IPS-20b (cell line): ENCODE measurements at regions not wholly inside any gene's neighbourhood (a gene's known extent, or its start where the extent isn't known, plus 50 kb on each side); places are given as distances from the start of the nearest gene placed in this dataset.
"Not testable (repeated sequence)": the region's sequence is repeated elsewhere in the genome, so short reads cannot be mapped to it uniquely, and the experiment has no call there.

Source experiments
- H3K27ac ChIP-seq: one replicate; pipeline ENCODE4 v1.5.1; 2013; ENCODE audit warnings: low read length
- H3K27me3 ChIP-seq: 2 replicates; pipeline ENCODE4 v1.6.1; 2013; ENCODE audit warnings: mild to moderate bottlenecking, low read length, inconsistent platforms; ENCODE audit not compliant: insufficient read depth
- H3K36me3 ChIP-seq: 2 replicates; pipeline ENCODE4 v1.6.1; 2013; ENCODE audit warnings: low read depth, mild to moderate bottlenecking, inconsistent platforms, low read length, moderate library complexity; ENCODE audit not compliant: insufficient read depth
- H3K4me1 ChIP-seq: 2 replicates; pipeline ENCODE4 v1.6.1; 2013; ENCODE audit warnings: mild to moderate bottlenecking, control low read depth, inconsistent platforms, low read length, moderate library complexity; ENCODE audit not compliant: insufficient read depth
- H3K4me3 ChIP-seq: 2 replicates; pipeline ENCODE4 v1.5.1; 2013; ENCODE audit warnings: mild to moderate bottlenecking, low read length, inconsistent platforms
- H3K9ac ChIP-seq: 2 replicates; pipeline ENCODE4 v1.6.1; 2013; ENCODE audit warnings: low read depth, mild to moderate bottlenecking, inconsistent platforms, low read length, moderate library complexity
- H3K9me3 ChIP-seq: 2 replicates; pipeline ENCODE4 v1.6.1; 2013; ENCODE audit warnings: mild to moderate bottlenecking, low read depth, low read length, inconsistent platforms; ENCODE audit not compliant: insufficient read depth

DNA sequence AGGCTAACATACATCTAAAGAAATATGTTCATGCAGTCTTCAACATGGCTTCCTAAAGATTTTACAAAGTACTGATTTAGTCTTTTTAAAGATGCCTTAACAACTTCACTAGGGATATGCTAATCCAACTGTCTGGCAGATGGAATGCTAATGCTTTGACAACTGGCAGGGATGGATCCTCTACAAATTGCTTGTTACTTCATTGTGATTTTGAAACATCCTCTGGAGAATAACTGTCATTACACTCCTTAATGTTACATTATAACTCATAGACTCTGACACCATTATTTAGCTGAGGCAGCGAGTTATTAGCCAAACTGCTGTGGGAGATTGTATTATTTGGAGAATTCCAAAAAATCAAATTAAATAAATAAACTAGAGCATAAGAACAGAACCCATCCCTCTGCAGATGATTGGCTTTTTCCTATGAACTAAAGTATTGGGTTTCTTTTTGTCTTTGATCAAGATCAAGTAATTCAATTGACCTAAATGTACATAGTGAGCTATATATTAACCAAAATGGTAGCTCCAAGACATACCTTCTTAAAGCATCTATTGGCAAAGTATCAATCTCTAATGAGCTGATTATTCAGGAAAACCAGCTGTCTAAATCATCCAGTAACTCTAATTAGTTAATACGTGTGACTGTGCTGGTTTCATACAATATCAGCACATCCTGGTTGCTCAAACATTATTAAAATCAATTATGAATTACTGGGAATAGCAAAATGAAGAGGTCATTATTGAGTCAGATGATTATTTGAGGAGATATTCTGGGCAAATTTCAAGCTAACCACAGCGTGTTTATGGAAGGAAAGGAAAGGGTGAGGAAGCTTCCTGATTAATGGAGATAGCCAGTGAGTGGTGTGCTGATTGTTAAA, 321.3 kb upstream of the TFPI start:
- Histone ChIP-seq H3K27me3 (no peaks in the 10 kb centered on the region), H3K27ac (no peak overlapping the region), H3K4me1 (peaks cover 6% of the 10 kb centered on the region; the same call in 1 of the 2 replicates)

DNA sequence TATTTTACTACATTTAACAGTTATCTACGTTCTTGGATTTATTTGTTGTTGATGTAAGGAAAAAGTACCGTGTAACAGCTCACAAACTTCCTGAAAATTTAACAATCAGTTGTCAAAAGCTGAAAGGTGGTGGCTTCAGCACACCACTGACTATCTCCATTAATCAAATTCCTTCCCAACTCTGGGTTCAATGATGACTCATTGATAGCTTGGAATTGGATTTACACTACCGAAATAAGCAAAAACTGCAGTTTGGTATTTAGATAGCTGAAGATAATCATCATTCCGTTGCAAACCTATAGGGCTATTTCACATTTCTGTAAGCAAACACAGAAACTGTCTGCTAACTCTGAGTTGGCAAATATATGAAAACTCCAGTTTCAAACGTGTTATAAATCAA, 322.3 kb upstream of the TFPI start:
- Histone ChIP-seq H3K36me3 (no peaks in the 10 kb centered on the region), H3K4me3 (no peak overlapping the region), H3K27me3 (no peaks in the 10 kb centered on the region), H3K4me1 (peaks cover 6% of the 10 kb centered on the region; the same call in 1 of the 2 replicates), H3K27ac (no peak overlapping the region), H3K9ac (no peak overlapping the region), H3K9me3 (no peaks in the 10 kb centered on the region)

More for the DNA sequence above, 321.3 kb upstream of the TFPI start:
- Histone ChIP-seq H3K9me3 (no peaks in the 10 kb centered on the region), H3K9ac (no peak overlapping the region), H3K36me3 (no peaks in the 10 kb centered on the region), H3K4me3 (no peak overlapping the region)

DNA sequence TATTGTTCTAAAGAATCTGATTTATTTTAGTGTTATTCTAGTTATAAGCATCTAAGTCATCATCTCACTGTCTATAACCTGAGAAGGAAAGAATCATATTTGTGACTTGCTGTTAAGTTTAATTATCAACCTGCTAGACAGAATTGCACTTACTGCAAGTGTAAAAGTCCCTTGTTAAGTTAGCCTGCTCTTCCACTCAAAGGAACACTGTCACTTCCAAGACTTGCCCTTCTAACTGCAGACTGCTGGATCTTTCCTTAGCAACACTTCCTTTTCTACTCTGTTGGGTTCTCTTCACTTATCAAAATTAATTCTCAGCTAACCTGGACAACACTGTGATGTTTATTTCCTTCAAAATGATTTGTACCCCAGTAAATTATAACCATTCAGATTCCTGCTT, 323.2 kb upstream of the TFPI start:
- Histone ChIP-seq H3K27ac (no peak overlapping the region), H3K9me3 (no peaks in the 10 kb centered on the region), H3K9ac (no peak overlapping the region), H3K4me3 (no peak overlapping the region), H3K4me1 (peaks cover 6% of the 10 kb centered on the region; the same call in 1 of the 2 replicates), H3K36me3 (no peaks in the 10 kb centered on the region), H3K27me3 (no peaks in the 10 kb centered on the region)

DNA sequence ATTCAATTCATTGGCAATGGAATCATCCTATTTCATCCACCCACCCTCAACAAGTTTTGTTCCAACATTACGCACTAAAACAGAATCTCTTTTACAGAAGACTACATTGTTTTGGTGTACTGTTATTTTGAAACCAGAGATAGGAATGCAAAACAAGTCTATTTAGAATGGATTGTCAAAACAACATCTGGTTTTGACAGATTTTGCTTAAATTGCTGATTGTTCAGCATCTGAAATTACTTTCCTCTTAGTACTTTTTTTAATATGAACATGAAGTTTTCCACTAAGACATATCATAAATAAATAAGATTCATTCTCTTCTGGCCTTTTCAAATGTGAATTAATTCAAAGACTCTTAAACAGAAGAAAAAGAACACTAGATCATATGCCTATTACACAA, 323.9 kb upstream of the TFPI start:
- H3K4me1 ChIP-seq = peaks cover 6% of the 10 kb centered on the region; the same call in 1 of the 2 replicates
- no peaks in the 10 kb centered on the region for H3K27me3 ChIP-seq
- no peak overlapping the region for H3K9ac ChIP-seq
- H3K27ac ChIP-seq = no peak overlapping the region
- no peaks in the 10 kb centered on the region for H3K9me3 ChIP-seq
- no peaks in the 10 kb centered on the region for H3K36me3 ChIP-seq
- no peak overlapping the region for H3K4me3 ChIP-seq

DNA sequence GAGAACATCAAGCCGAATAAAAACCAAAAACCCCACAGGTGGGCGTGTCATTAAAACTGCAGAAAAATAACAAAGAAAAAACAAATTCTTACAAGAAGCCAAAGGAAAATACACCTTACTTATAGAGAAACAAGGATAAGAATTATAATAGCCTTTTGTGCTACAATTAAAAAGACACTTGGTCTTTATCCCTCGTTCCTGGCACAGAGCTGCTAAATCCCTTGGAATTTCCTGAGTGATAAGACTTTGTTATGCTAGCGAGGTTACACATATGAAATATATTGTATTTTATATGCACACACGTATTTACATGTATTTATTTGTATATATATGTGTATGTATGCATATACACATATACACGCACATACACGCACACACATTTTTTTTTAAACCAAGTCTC, 325.3 kb upstream of the TFPI start:
- Histone ChIP-seq H3K36me3 (no peaks in the 10 kb centered on the region), H3K27ac (no peak overlapping the region), H3K27me3 (no peaks in the 10 kb centered on the region)

DNA sequence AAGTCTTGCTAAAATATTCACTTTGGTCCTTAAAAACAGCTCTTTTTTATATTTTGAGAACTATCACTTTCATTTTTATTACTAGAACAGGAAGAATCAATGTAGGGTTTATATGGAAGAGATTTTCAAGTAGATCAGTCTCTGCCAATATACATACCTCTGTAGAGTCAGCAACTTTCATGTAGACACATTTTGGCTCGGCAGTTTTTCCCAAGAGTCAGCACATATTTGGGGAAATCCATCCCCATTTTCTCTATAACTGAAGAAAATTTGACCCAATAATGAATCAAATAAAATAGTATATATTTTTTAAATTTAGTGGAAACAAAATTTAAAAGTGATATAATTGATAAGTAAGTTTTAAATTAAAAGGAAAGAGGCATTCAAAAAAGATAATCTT, 329.8 kb upstream of the TFPI start:
- H3K27me3 ChIP-seq = no peaks in the 10 kb centered on the region
- no peaks in the 10 kb centered on the region for H3K9me3 ChIP-seq
- no peak overlapping the region for H3K4me3 ChIP-seq
- H3K9ac ChIP-seq = no peak overlapping the region
- no peak overlapping the region for H3K27ac ChIP-seq
- H3K36me3 ChIP-seq = no peaks in the 10 kb centered on the region
- H3K4me1 ChIP-seq = peaks cover 3% of the 10 kb centered on the region; the same call in 1 of the 2 replicates

More for the DNA sequence above, 325.3 kb upstream of the TFPI start:
- Histone ChIP-seq H3K4me3 (no peak overlapping the region), H3K4me1 (peaks cover 6% of the 10 kb centered on the region; the same call in 1 of the 2 replicates), H3K9ac (no peak overlapping the region), H3K9me3 (no peaks in the 10 kb centered on the region)

DNA sequence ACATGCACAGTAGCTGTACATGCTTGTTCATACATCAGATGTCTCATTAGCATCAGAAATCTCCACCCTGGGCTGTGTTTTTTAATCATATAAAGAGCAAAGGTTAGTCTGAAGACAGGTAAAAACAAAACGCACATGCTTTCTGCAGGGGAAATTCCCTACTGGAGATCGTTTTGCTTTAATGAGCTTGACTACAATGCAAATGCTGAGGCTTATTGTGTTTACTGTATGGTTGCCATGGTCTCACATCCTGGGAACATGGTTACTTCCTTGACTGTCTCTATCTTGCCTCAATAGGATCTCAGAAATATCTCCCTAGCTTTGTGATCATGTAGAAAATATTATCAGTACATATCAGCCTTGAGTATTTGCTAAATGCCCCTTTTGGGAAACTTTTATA, 336.5 kb upstream of the TFPI start:
- Histone ChIP-seq H3K4me3 (no peak overlapping the region), H3K36me3 (no peaks in the 10 kb centered on the region), H3K9ac (no peak overlapping the region), H3K27ac (no peak overlapping the region), H3K4me1 (0 out of 2 replicates have a peak, but pooled peaks cover 6% of the 10 kb centered on the region), H3K9me3 (peaks cover 4% of the 10 kb centered on the region), H3K27me3 (no peaks in the 10 kb centered on the region)

DNA sequence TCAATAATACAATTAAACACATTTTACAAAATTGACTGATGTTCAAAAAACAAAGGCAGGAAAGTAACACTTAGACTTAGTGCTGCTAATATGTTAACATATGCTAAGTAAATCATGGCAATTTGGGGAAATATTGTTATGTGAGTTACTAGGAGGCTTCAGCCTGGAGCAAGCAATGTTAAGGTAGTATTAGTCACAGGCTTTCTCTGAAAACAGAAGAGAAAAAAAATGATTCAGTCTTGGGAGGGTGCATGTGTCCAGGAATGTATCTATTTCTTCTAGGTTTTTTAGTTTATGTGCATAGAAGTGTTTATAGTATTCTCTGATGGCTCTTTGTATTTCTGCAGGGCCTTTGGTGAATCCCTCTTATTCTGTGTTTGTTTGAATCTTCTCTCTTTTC, 345.8 kb upstream of the TFPI start:
- no peaks in the 10 kb centered on the region for H3K9me3 ChIP-seq
- no peak overlapping the region for H3K27ac ChIP-seq
- no peaks in the 10 kb centered on the region for H3K27me3 ChIP-seq
- no peak overlapping the region for H3K9ac ChIP-seq
- H3K4me1 ChIP-seq = no peaks in the 10 kb centered on the region
- no peak overlapping the region for H3K4me3 ChIP-seq
- H3K36me3 ChIP-seq = no peaks in the 10 kb centered on the region

DNA sequence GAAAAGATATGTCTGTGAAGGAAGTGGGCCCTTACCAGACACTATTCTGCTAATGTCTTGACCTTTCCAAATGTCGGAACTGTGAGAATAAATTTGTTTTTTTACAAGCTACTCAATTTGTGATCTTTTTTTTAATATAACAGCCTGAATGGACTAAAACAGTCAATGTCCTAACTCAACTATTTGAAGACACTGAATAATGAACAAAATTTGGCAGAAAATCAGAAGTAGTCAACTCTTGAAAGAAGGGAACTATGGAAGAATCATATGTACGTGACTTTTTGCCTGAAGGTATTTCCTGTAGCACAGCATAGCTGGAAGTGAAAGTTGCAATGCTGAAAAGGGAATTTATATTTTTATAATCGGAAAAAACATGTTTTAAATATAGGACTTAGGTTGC, 351.8 kb upstream of the TFPI start:
- H3K9me3 ChIP-seq = no peaks in the 10 kb centered on the region
- no peaks in the 10 kb centered on the region for H3K36me3 ChIP-seq
- H3K27me3 ChIP-seq = no peaks in the 10 kb centered on the region
- H3K4me3 ChIP-seq = no peak overlapping the region
- H3K27ac ChIP-seq = no peak overlapping the region
- no peaks in the 10 kb centered on the region for H3K4me1 ChIP-seq
- H3K9ac ChIP-seq = no peak overlapping the region

DNA sequence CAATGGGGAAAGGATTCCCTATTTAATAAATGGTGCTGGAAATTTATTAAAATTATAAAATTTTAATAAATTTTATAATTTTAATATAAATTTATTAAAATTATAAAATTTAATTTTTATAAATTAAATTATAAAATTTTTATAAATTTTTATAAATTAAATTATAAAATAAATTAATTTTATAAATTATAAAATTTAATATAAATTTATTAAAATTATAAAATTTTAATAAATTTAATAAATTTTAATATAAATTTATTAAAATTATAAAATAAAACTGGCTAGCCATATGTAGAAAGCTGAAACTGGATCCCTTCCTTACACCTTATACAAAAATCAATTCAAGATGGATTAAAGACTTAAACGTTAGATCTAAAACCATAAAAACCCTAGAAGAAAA, 356.7 kb upstream of the TFPI start:
- H3K4me3 ChIP-seq, H3K27ac ChIP-seq, H3K36me3 ChIP-seq, H3K9ac ChIP-seq, H3K27me3 ChIP-seq, H3K4me1 ChIP-seq, H3K9me3 ChIP-seq: not testable (repeated sequence)

DNA sequence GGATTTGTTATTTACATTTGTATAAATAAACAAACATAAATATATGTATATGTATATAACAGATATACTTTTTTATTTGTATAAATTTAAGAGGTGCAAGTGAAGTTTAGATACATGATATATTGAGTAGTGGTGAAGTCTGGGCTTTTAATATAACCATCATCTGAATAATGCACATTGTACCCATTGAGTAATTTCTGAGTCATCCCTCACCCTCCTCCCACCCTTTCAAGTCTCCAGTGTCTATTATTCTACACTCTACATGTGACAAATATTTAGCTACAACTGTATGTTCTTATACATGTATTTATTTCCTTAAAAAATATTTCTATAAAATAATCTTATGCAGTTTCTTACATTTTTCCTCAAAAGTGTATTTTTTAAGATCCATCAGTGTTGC, 358.7 kb upstream of the TFPI start:
- Histone ChIP-seq H3K4me3 (no peak overlapping the region), H3K27me3 (no peaks in the 10 kb centered on the region), H3K4me1 (no peaks in the 10 kb centered on the region), H3K9me3 (no peaks in the 10 kb centered on the region), H3K9ac (no peak overlapping the region), H3K36me3 (no peaks in the 10 kb centered on the region), H3K27ac (no peak overlapping the region)

DNA sequence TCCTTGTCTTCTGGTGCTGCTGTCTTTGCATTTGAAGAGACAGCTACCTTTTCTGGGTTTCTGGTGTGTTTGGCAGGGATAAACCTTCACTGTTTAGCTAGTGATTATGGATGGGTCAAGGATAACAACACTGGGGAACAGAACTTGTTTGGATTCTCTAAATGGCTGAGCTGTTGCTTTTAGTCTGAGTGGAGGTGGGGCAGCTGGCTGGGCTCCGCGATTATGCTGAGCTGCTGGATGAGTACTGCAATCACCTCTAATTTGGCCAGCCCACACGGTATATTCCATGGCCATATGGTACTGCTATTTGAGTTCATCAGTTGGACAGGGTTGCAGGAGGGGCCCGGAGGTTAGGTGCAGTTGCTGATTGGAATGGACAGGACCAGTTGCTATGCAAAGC, 361.6 kb upstream of the TFPI start:
- no peaks in the 10 kb centered on the region for H3K27me3 ChIP-seq
- no peaks in the 10 kb centered on the region for H3K9me3 ChIP-seq

More for the DNA sequence above, 361.6 kb upstream of the TFPI start:
- no peaks in the 10 kb centered on the region for H3K36me3 ChIP-seq
- no peak overlapping the region for H3K4me3 ChIP-seq
- H3K4me1 ChIP-seq = no peaks in the 10 kb centered on the region
- no peak overlapping the region for H3K9ac ChIP-seq
- H3K27ac ChIP-seq = no peak overlapping the region
